OCI-LY1 (cell line): ENCODE measurements at regions not wholly inside any gene's neighbourhood (a gene's known extent, or its start where the extent isn't known, plus 50 kb on each side); places are given as distances from the start of the nearest gene placed in this dataset.

Source experiments
- EZH2 ChIP-seq: fragments of 200-600 bp; sonication (generic), shearing (Covaris generic); IDR thresholded peaks from 2 replicates; pipeline ENCODE4 v1.8.0; 2017; ENCODE audit warnings: borderline replicate concordance, mixed run types, mild to moderate bottlenecking, antibody characterized with exemption, low read length, moderate library complexity, mixed read lengths
- TF ChIP-seq, protein P1 (sequence below): fragments of 200-600 bp; sonication (generic), shearing (Covaris generic); IDR thresholded peaks from 2 replicates; pipeline ENCODE4 v1.5.1; 2017; ENCODE audit warnings: mild to moderate bottlenecking, antibody characterized with exemption, low read length, moderate library complexity, mixed read lengths

DNA sequence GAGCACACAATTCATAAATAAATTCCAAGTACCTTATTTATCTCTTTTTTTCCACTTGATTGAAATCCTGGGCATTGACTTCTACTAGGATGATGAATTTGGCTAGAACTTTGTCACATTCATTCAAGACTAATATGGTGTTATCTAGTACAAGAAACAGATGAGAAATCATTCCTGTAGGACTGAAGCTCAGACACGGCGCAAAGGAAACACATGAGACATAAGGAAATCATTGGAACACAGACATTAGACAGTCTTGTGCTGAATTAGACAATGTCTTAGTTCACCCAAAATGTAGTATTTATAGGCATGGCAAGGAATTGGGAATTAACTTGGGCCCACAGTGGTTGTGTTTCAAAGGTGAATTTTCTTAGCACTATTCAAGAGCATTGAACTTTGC, 305.7 kb downstream of the SETD4 start:
- no peak for TF ChIP-seq EZH2
- TF ChIP-seq, protein P1, sequence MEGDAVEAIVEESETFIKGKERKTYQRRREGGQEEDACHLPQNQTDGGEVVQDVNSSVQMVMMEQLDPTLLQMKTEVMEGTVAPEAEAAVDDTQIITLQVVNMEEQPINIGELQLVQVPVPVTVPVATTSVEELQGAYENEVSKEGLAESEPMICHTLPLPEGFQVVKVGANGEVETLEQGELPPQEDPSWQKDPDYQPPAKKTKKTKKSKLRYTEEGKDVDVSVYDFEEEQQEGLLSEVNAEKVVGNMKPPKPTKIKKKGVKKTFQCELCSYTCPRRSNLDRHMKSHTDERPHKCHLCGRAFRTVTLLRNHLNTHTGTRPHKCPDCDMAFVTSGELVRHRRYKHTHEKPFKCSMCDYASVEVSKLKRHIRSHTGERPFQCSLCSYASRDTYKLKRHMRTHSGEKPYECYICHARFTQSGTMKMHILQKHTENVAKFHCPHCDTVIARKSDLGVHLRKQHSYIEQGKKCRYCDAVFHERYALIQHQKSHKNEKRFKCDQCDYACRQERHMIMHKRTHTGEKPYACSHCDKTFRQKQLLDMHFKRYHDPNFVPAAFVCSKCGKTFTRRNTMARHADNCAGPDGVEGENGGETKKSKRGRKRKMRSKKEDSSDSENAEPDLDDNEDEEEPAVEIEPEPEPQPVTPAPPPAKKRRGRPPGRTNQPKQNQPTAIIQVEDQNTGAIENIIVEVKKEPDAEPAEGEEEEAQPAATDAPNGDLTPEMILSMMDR, result no peak
